HL-60 (cell line): ENCODE measurements at regions not wholly inside any gene's neighbourhood (a gene's known extent, or its start where the extent isn't known, plus 50 kb on each side); places are given as distances from the start of the nearest gene placed in this dataset.

Experiments
- GABPA ChIP-seq: IDR thresholded peaks from 2 replicates; pipeline ENCODE4 v1.6.1; 2012; ENCODE audit warnings: low read depth
- POLR2AphosphoS5 ChIP-seq: IDR thresholded peaks from 2 replicates; pipeline ENCODE4 v1.6.1; 2012; ENCODE audit warnings: low read depth
- SPI1 ChIP-seq: IDR thresholded peaks from 2 replicates; pipeline ENCODE4 v1.6.1; 2012; ENCODE audit warnings: low read depth, mild to moderate bottlenecking, borderline replicate concordance
- TF ChIP-seq, protein P1 (sequence below): IDR thresholded peaks from one replicate; pipeline ENCODE4 v1.5.1; 2011; ENCODE audit warnings: low read length, control low read depth, inconsistent platforms; ENCODE audit not compliant: insufficient read depth
- TF ChIP-seq, protein P2 (sequence below): IDR thresholded peaks from 2 replicates; pipeline ENCODE4 v1.6.1; 2012; ENCODE audit warnings: low read depth; ENCODE audit not compliant: insufficient replicate concordance

DNA sequence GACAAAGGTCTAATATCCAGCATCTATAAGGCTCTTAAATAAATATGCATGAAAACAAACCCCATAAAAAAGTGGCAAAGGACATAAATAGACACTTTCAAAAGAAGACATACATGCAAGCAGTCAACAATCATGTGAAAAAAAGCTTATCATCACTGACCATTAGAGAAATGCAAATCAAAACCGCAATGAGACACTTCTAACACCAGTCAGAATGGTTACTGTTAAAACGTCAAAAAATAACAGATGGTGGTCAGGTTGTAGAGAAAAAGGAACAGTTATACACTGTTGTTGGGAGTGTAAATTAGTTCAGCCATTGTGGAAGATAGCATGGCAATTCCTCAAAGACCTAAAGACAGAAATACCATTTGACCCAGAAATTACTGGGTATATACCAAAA, 440.7 kb upstream of the KCNMB2 start:
- TF ChIP-seq, protein P1, sequence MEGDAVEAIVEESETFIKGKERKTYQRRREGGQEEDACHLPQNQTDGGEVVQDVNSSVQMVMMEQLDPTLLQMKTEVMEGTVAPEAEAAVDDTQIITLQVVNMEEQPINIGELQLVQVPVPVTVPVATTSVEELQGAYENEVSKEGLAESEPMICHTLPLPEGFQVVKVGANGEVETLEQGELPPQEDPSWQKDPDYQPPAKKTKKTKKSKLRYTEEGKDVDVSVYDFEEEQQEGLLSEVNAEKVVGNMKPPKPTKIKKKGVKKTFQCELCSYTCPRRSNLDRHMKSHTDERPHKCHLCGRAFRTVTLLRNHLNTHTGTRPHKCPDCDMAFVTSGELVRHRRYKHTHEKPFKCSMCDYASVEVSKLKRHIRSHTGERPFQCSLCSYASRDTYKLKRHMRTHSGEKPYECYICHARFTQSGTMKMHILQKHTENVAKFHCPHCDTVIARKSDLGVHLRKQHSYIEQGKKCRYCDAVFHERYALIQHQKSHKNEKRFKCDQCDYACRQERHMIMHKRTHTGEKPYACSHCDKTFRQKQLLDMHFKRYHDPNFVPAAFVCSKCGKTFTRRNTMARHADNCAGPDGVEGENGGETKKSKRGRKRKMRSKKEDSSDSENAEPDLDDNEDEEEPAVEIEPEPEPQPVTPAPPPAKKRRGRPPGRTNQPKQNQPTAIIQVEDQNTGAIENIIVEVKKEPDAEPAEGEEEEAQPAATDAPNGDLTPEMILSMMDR = no peak
- TF ChIP-seq POLR2AphosphoS5 = no peak
- no peak for TF ChIP-seq GABPA
- TF ChIP-seq, protein P2, sequence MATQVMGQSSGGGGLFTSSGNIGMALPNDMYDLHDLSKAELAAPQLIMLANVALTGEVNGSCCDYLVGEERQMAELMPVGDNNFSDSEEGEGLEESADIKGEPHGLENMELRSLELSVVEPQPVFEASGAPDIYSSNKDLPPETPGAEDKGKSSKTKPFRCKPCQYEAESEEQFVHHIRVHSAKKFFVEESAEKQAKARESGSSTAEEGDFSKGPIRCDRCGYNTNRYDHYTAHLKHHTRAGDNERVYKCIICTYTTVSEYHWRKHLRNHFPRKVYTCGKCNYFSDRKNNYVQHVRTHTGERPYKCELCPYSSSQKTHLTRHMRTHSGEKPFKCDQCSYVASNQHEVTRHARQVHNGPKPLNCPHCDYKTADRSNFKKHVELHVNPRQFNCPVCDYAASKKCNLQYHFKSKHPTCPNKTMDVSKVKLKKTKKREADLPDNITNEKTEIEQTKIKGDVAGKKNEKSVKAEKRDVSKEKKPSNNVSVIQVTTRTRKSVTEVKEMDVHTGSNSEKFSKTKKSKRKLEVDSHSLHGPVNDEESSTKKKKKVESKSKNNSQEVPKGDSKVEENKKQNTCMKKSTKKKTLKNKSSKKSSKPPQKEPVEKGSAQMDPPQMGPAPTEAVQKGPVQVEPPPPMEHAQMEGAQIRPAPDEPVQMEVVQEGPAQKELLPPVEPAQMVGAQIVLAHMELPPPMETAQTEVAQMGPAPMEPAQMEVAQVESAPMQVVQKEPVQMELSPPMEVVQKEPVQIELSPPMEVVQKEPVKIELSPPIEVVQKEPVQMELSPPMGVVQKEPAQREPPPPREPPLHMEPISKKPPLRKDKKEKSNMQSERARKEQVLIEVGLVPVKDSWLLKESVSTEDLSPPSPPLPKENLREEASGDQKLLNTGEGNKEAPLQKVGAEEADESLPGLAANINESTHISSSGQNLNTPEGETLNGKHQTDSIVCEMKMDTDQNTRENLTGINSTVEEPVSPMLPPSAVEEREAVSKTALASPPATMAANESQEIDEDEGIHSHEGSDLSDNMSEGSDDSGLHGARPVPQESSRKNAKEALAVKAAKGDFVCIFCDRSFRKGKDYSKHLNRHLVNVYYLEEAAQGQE = no peak
- TF ChIP-seq SPI1 = no peak
